MM.1S (cell line): ENCODE measurements at regions not wholly inside any gene's neighbourhood (a gene's known extent, or its start where the extent isn't known, plus 50 kb on each side); places are given as distances from the start of the nearest gene placed in this dataset.

Source experiments
- EZH2 ChIP-seq: fragments of 300-600 bp; sonication (generic); optimal IDR thresholded peaks from 2 replicates; pipeline ENCODE3; 2017; ENCODE audit warnings: low read depth, mild to moderate bottlenecking, antibody characterized with exemption, low read length, mixed read lengths
- TF ChIP-seq, protein P1 (sequence below): fragments of 300-600 bp; sonication (generic); IDR thresholded peaks from 2 replicates; pipeline ENCODE4 v1.5.1; 2016; ENCODE audit warnings: antibody characterized with exemption, low read length, mixed read lengths

DNA sequence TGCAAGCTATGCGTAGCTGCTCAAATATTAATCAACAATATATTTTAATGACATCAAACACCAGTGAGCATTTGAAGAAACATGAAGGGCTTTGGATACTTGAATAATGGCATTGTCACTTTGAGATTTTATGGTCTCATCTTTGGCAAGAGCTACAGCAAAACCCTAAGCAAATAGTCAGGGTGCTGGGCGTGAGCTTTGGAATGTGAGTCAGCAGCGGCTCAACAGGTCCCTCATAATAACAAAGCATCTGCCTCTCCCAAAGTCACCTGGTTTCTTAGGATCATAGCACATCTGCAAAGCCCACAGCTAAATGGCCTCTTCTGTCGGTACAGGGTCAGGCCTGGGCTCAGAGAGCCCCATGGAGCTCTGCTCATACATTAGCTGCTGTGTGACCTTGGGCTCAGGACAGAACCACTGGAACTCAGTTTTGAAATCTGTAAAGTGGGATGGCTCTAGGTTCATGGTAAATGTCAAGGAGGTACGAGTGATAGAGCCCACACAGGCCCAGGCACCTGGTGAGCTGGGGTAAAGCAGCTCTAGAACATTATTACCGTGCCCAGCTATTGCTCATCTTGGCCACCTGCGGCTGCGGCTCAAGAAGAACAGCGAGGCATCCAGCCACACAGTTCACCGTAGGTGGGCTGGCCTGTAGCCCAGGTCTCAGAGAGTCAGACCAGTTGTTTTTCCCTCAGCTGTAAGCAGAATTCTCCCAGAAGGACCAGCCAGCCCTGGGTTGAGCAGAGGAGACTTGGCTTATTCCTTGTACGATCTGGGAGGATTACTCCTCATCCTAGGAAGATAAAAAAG lies 544.5 kb upstream of the CDH11 start:
- TF ChIP-seq, protein P1, sequence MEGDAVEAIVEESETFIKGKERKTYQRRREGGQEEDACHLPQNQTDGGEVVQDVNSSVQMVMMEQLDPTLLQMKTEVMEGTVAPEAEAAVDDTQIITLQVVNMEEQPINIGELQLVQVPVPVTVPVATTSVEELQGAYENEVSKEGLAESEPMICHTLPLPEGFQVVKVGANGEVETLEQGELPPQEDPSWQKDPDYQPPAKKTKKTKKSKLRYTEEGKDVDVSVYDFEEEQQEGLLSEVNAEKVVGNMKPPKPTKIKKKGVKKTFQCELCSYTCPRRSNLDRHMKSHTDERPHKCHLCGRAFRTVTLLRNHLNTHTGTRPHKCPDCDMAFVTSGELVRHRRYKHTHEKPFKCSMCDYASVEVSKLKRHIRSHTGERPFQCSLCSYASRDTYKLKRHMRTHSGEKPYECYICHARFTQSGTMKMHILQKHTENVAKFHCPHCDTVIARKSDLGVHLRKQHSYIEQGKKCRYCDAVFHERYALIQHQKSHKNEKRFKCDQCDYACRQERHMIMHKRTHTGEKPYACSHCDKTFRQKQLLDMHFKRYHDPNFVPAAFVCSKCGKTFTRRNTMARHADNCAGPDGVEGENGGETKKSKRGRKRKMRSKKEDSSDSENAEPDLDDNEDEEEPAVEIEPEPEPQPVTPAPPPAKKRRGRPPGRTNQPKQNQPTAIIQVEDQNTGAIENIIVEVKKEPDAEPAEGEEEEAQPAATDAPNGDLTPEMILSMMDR, result no peak
- TF ChIP-seq EZH2, result no peak
